GM23338 (cell line): ENCODE measurements at regions not wholly inside any gene's neighbourhood (a gene's known extent, or its start where the extent isn't known, plus 50 kb on each side); places are given as distances from the start of the nearest gene placed in this dataset.

Source experiments
- ATAC-seq: fragments of 200-7000 bp; cut with Tn5 transposase; 3 replicates; pipeline ENCODE4 v1.9.1; 2020
- DNase-seq: peaks from one replicate; pipeline ENCODE4 v3.0.0-alpha.2; 2015; ENCODE audit warnings: low spot score
- H2AFZ ChIP-seq: fragments of 200-600 bp; sonication (generic); 2 replicates; pipeline ENCODE4 v1.8.0; 2016; ENCODE audit warnings: antibody characterized with exemption, mild to moderate bottlenecking, moderate library complexity
- H3F3A ChIP-seq: fragments of 200-600 bp; sonication (generic); replicated peaks from 2 replicates; pipeline ENCODE4 v1.8.0; 2017; ENCODE audit warnings: antibody characterized with exemption, mixed run types, low read depth
- H3K27ac ChIP-seq: fragments of 200-600 bp; sonication (generic); 2 replicates; pipeline ENCODE4 v1.6.1; 2016; ENCODE audit warnings: low read depth
- H3K27me3 ChIP-seq: fragments of 200-600 bp; sonication (generic); 2 replicates; pipeline ENCODE4 v1.8.0; 2016; ENCODE audit warnings: mild to moderate bottlenecking, mixed run types, moderate library complexity; ENCODE audit not compliant: insufficient read depth
- H3K36me3 ChIP-seq: fragments of 200-600 bp; sonication (generic); 2 replicates; pipeline ENCODE4 v1.8.0; 2016; ENCODE audit warnings: mild to moderate bottlenecking; ENCODE audit not compliant: insufficient read depth
- H3K4me1 ChIP-seq: fragments of 200-600 bp; sonication (generic); 2 replicates; pipeline ENCODE4 v1.8.0; 2016; ENCODE audit warnings: mild to moderate bottlenecking, moderate library complexity; ENCODE audit not compliant: insufficient read depth
- H3K4me2 ChIP-seq: fragments of 200-600 bp; sonication (generic); 2 replicates; pipeline ENCODE4 v1.7.1; 2017; ENCODE audit warnings: mixed run types
- H3K4me3 ChIP-seq: fragments of 200-600 bp; sonication (generic); 2 replicates; pipeline ENCODE4 v1.6.1; 2016; ENCODE audit warnings: mixed run types
- H3K79me2 ChIP-seq: fragments of 200-600 bp; sonication (generic); replicated peaks from 2 replicates; pipeline ENCODE4 v1.8.0; 2017; ENCODE audit warnings: mild to moderate bottlenecking; ENCODE audit not compliant: insufficient read depth
- H3K9me2 ChIP-seq: fragments of 200-600 bp; sonication (generic); 2 replicates; pipeline ENCODE4 v1.8.0; 2017; ENCODE audit not compliant: insufficient read depth
- H4K20me1 ChIP-seq: fragments of 200-600 bp; sonication (generic); replicated peaks from 2 replicates; pipeline ENCODE4 v1.8.0; 2017; ENCODE audit warnings: mild to moderate bottlenecking; ENCODE audit not compliant: insufficient read depth
- H3K27ac Mint-ChIP-seq: 2 replicates; pipeline ENCODE4 v1.8.0; 2020; ENCODE audit warnings: inconsistent platforms, mild to moderate bottlenecking, moderate library complexity, mixed read lengths
- H3K27me3 Mint-ChIP-seq: 3 replicates; pipeline ENCODE4 v1.8.0; 2022; ENCODE audit warnings: low read depth, mild to moderate bottlenecking, moderate library complexity, mixed read lengths, inconsistent platforms; ENCODE audit not compliant: insufficient read depth, poor library complexity
- H3K36me3 Mint-ChIP-seq: 3 replicates; pipeline ENCODE4 v1.8.0; 2021; ENCODE audit warnings: low read depth, mild to moderate bottlenecking, inconsistent platforms, moderate library complexity, mixed read lengths
- H3K4me1 Mint-ChIP-seq: 3 replicates; pipeline ENCODE4 v1.8.0; 2020; ENCODE audit warnings: mild to moderate bottlenecking, inconsistent platforms, mixed read lengths
- H3K4me3 Mint-ChIP-seq: 3 replicates; pipeline ENCODE4 v1.8.0; 2021; ENCODE audit warnings: moderate library complexity, mild to moderate bottlenecking, inconsistent platforms, mixed read lengths
- H3K9me3 Mint-ChIP-seq: 3 replicates; pipeline ENCODE4 v1.8.0; 2020; ENCODE audit warnings: moderate library complexity, mild to moderate bottlenecking, inconsistent platforms, mixed read lengths
- CTCF ChIP-seq, 2 experiments: fragments of 200-600 bp in 1 of 2; sonication (generic) in 1 of 2; conservative IDR thresholded peaks; 2 replicates each; pipeline versions ENCODE4 v1.5.1 to v1.6.1; 2016 to 2017; ENCODE audit warnings: antibody characterized with exemption in 2 of 2, low read depth in 2 of 2, mild to moderate bottlenecking in 2 of 2, moderate library complexity in 1 of 2
- EZH2 ChIP-seq: fragments of 200-600 bp; sonication (generic); IDR thresholded peaks from one replicate; pipeline ENCODE4 v1.8.0; 2017; ENCODE audit warnings: antibody characterized with exemption, mild to moderate bottlenecking, low read depth; ENCODE audit not compliant: unreplicated experiment
- EZH2phosphoT487 ChIP-seq: fragments of 200-600 bp; sonication (generic); IDR thresholded peaks from one replicate; pipeline ENCODE4 v1.8.1; 2018; ENCODE audit warnings: antibody characterized with exemption; ENCODE audit not compliant: unreplicated experiment
- NANOG ChIP-seq: IDR thresholded peaks from 2 replicates; pipeline ENCODE4 v1.6.1; 2016; ENCODE audit warnings: antibody characterized with exemption, borderline replicate concordance
- REST ChIP-seq: IDR thresholded peaks from one replicate; pipeline ENCODE4 v1.6.1; 2018; ENCODE audit warnings: antibody characterized with exemption; ENCODE audit not compliant: unreplicated experiment
- ZNF331 ChIP-seq: fragments of 250-450 bp; sonication (Bioruptor Pico); IDR thresholded peaks from 2 replicates; pipeline ENCODE4 v1.5.0; 2020; ENCODE audit warnings: low read depth, mild to moderate bottlenecking, moderate library complexity
- ZNF462 ChIP-seq: fragments of 250-450 bp; sonication (Bioruptor Pico); IDR thresholded peaks from 2 replicates; pipeline ENCODE4 v1.5.0; 2020; ENCODE audit warnings: mild to moderate bottlenecking, moderate library complexity

GRCh38 chr13:68713394-68713793 lies 1394.2 kb upstream of the ATXN8OS start (continued):
- TF ChIP-seq REST (no peak), CTCF (conservative IDR thresholded peaks at IDR 0.05; ENCODE audit: low read depth in 2 of 2) (no peak)

GRCh38 chr13:68708336-68708908 lies 1399.2 kb upstream of the ATXN8OS start:
- peak overlapping the region; percentile 57 for H2AFZ ChIP-seq
- ATAC-seq (no peak), DNase-seq (no peak)
- no peaks in the 10 kb centered on the region for H3K79me2 ChIP-seq
- Mint-ChIP-seq H3K4me1 (peaks cover 19% of the 10 kb centered on the region; the same call in 2 of the 3 replicates), H3K4me3 (no peak overlapping the region), H3K27ac (no peak overlapping the region), H3K9me3 (peaks cover 17% of the 10 kb centered on the region; the same call in 2 of the 3 replicates), H3K27me3 (peaks cover 2% of the 10 kb centered on the region), H3K36me3 (peaks cover 13% of the 10 kb centered on the region; the same call in 2 of the 3 replicates)
- no peak overlapping the region for H3K4me2 ChIP-seq
- no peaks in the 10 kb centered on the region for H3K9me2 ChIP-seq
- H3F3A ChIP-seq: no peaks in the 10 kb centered on the region
- no peaks in the 10 kb centered on the region for H3K27me3 ChIP-seq
- no peak overlapping the region for H3K27ac ChIP-seq
- H3K36me3 ChIP-seq: no peaks in the 10 kb centered on the region
- no peaks in the 10 kb centered on the region for H4K20me1 ChIP-seq
- H3K4me3 ChIP-seq: no peak overlapping the region
- 0 out of 2 replicates have a peak, but pooled peaks cover 8% of the 10 kb centered on the region for H3K4me1 ChIP-seq
- no peak for TF ChIP-seq CTCF (conservative IDR thresholded peaks at IDR 0.05; ENCODE audit: low read depth in 2 of 2)
- TF ChIP-seq NANOG: no peak
- TF ChIP-seq EZH2: no peak
- no peak for TF ChIP-seq EZH2phosphoT487
- TF ChIP-seq ZNF331: no peak
- TF ChIP-seq ZNF462 (CRISPR knock-in tag): no peak
